ENCODE measurements at regions not wholly inside any gene's neighbourhood (a gene's known extent, or its start where the extent isn't known, plus 50 kb on each side); places are given as distances from the start of the nearest gene placed in this dataset.

DNA sequence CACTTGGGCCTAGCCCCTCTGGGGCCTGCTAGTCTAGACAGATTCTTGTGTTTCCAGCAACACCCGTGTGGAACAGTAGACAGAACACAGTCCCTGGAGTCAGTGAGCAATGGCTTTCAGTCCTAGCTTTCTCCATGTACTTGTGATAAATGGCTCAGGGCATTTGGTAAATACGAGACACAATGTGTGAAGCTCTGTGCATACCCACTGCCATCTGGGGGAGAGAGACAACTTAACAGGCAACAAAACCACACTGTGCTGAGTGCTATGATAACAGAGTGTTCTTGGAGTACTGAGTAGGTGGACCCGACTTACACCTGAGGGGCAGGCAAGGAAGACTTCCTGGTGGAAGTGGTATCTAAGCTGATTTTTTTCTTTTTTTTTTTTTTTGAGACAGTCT lies 86.3 kb upstream of the TBX3 start:
- TF ChIP-seq GATA2 (IDR thresholded peaks at IDR 0.05; ENCODE audit: low read depth, low read length), result no peak
- TF ChIP-seq GATA3 (IDR thresholded peaks at IDR 0.05; ENCODE audit: low read depth, low read length), result no peak
